ENCODE measurements at regions not wholly inside any gene's neighbourhood (a gene's known extent, or its start where the extent isn't known, plus 50 kb on each side); places are given as distances from the start of the nearest gene placed in this dataset.

DNA sequence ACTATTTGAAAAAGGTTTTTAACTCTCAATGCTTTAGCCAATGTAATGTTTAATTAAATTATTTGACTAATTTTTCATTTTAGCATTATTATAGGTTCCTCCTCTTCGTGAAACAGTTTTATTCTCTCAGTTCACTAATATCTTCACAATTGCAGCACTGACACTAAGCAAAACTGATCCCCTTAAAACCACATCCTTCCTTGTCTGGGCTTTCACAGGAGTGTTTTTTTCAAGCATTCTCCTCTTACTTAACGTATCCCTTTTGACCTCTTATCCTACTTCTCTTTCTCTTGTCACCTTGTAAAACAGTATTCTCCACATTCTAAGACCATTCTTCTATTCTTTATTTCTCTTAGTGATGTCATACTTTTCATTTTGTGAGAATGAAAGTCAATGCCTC, 112.8 kb downstream of the DSC3 start:
- no peak for ATAC-seq (ENCODE audit: insufficient read depth, low FRiP score)
- H3K27me3 ChIP-seq (ENCODE audit: control insufficient read depth in 3 of 3, insufficient read depth in 3 of 3, low read length in 2 of 3) = no peaks in the 10 kb centered on the region
- H3K36me3 ChIP-seq (ENCODE audit: control insufficient read depth in 4 of 4, insufficient read depth in 4 of 4, low read length in 4 of 4) = no peaks in the 10 kb centered on the region
- no peak overlapping the region for H3K9ac ChIP-seq (ENCODE audit: insufficient read depth in 1 of 2, low read length in 2 of 2)
- no peaks in the 10 kb centered on the region for H3K9me3 ChIP-seq (ENCODE audit: control insufficient read depth in 4 of 4, insufficient read depth in 3 of 4, low read length in 3 of 4)
- no peaks in the 10 kb centered on the region for H3K4me1 ChIP-seq (ENCODE audit: control insufficient read depth in 5 of 5, insufficient read depth in 5 of 5, low read length in 5 of 5)
- 26 to 55% methylated on average over 2 of the region's 2 CpGs for WGBS, 2 donors
- H3K27ac ChIP-seq (ENCODE audit: low read depth in 1 of 2, low read length in 1 of 2) = no peak overlapping the region
- DNase-seq = no peak
- H3K4me3 ChIP-seq = no peak overlapping the region
- TF ChIP-seq, protein P1, sequence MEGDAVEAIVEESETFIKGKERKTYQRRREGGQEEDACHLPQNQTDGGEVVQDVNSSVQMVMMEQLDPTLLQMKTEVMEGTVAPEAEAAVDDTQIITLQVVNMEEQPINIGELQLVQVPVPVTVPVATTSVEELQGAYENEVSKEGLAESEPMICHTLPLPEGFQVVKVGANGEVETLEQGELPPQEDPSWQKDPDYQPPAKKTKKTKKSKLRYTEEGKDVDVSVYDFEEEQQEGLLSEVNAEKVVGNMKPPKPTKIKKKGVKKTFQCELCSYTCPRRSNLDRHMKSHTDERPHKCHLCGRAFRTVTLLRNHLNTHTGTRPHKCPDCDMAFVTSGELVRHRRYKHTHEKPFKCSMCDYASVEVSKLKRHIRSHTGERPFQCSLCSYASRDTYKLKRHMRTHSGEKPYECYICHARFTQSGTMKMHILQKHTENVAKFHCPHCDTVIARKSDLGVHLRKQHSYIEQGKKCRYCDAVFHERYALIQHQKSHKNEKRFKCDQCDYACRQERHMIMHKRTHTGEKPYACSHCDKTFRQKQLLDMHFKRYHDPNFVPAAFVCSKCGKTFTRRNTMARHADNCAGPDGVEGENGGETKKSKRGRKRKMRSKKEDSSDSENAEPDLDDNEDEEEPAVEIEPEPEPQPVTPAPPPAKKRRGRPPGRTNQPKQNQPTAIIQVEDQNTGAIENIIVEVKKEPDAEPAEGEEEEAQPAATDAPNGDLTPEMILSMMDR (IDR thresholded peaks at IDR 0.05; ENCODE audit: control extremely low read depth, extremely low read depth) = no peak

DNA sequence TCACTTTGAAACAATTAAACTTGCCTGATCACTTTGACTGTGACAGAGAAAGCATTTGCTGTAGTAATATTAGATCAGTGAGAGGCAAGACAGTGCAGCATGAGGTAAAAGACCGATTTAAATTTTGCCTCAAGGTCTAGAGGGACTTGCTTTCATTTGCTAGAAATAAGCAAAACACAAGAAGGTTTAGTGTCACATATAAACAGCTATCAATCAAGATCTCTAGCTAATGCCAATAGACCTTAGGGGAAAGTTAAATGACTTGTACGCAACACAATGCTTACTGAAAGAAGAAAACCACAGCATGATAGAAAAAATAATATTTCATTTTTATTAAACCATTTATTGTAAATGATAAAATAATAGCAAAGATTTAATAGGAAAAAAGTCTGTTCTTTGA, 113.5 kb downstream of the DSC3 start:
- Histone ChIP-seq H3K4me3 (no peak overlapping the region), H3K27ac (ENCODE audit: low read depth in 1 of 2, low read length in 1 of 2) (no peak overlapping the region), H3K4me1 (ENCODE audit: control insufficient read depth in 5 of 5, insufficient read depth in 5 of 5, low read length in 5 of 5) (no peaks in the 10 kb centered on the region), H3K27me3 (ENCODE audit: control insufficient read depth in 3 of 3, insufficient read depth in 3 of 3, low read length in 2 of 3) (no peaks in the 10 kb centered on the region), H3K9ac (ENCODE audit: insufficient read depth in 1 of 2, low read length in 2 of 2) (no peak overlapping the region), H3K36me3 (ENCODE audit: control insufficient read depth in 4 of 4, insufficient read depth in 4 of 4, low read length in 4 of 4) (no peaks in the 10 kb centered on the region), H3K9me3 (ENCODE audit: control insufficient read depth in 4 of 4, insufficient read depth in 3 of 4, low read length in 3 of 4) (no peaks in the 10 kb centered on the region)
- TF ChIP-seq, protein P1 (IDR thresholded peaks at IDR 0.05; ENCODE audit: control extremely low read depth, extremely low read depth) = no peak
- no peak for DNase-seq
- 63 to 75% methylated on average over 2 of the region's 2 CpGs for WGBS, 2 donors
- ATAC-seq (ENCODE audit: insufficient read depth, low FRiP score) = no peak

DNA sequence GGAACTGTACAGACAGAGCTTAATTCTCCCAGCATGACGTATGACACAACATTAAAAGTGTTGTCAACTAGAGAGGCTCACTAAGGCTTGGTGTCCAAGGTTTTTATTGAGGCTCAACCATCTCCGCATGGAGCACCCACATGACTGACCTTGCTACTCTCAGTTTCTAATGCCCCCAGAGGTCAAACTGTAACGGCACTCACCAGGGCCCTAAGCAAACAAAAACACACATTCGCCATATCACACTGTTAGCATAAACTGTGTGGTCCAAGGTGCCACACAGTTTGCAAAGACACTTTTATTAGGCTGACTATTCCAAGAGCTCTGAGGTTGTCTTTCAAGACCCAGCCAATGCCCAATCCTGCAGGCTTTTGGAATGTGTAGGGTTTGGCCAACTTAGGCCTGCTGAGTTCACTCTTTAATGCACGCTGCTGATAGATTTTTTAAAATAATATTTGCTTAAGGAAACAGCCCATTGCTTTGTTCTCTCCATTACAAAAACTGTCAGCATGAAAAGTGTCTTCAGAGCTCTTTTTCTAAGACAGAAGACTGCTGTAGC, 114.9 kb downstream of the DSC3 start:
- TF ChIP-seq, protein P1 (IDR thresholded peaks at IDR 0.05; ENCODE audit: control extremely low read depth, extremely low read depth) = no peak
- H3K36me3 ChIP-seq (ENCODE audit: control insufficient read depth in 4 of 4, insufficient read depth in 4 of 4, low read length in 4 of 4) = no peaks in the 10 kb centered on the region
- DNase-seq = no peak
- H3K27me3 ChIP-seq (ENCODE audit: control insufficient read depth in 3 of 3, insufficient read depth in 3 of 3, low read length in 2 of 3) = no peaks in the 10 kb centered on the region
- no peak overlapping the region for H3K27ac ChIP-seq (ENCODE audit: low read depth in 1 of 2, low read length in 1 of 2)
- ATAC-seq (ENCODE audit: insufficient read depth, low FRiP score) = no peak
- H3K4me1 ChIP-seq (ENCODE audit: control insufficient read depth in 5 of 5, insufficient read depth in 5 of 5, low read length in 5 of 5) = no peaks in the 10 kb centered on the region
- H3K4me3 ChIP-seq = no peak overlapping the region
- WGBS, 2 donors = 80 to 81% methylated on average over 5 of the region's 5 CpGs
- H3K9ac ChIP-seq (ENCODE audit: insufficient read depth in 1 of 2, low read length in 2 of 2) = no peak overlapping the region
- H3K9me3 ChIP-seq (ENCODE audit: control insufficient read depth in 4 of 4, insufficient read depth in 3 of 4, low read length in 3 of 4) = no peaks in the 10 kb centered on the region

DNA sequence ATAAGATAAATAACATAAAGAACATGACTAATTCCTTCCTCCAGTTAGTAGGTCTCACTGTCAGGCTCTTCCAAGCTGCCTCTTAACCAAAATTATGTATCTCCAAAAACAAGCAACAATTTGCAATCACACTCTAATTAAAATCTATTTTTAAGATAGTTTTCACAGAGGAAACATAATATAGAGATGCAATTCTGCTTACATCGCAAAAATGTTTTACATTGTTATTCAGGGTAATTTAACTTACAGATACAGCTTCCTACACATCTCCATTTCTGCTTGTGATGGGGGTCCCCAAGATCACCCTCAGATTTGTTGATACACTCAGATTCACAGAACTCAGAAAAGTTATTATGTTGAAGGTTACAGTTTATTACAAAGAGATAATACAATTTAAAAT, 115.5 kb downstream of the DSC3 start:
- no peak overlapping the region for H3K27ac ChIP-seq (ENCODE audit: low read depth in 1 of 2, low read length in 1 of 2)
- TF ChIP-seq, protein P1 (IDR thresholded peaks at IDR 0.05; ENCODE audit: control extremely low read depth, extremely low read depth) = no peak
- ATAC-seq (ENCODE audit: insufficient read depth, low FRiP score) (no peak), DNase-seq (no peak)
- H3K27me3 ChIP-seq (ENCODE audit: control insufficient read depth in 3 of 3, insufficient read depth in 3 of 3, low read length in 2 of 3) = no peaks in the 10 kb centered on the region
- no peaks in the 10 kb centered on the region for H3K9me3 ChIP-seq (ENCODE audit: control insufficient read depth in 4 of 4, insufficient read depth in 3 of 4, low read length in 3 of 4)
- no peak overlapping the region for H3K9ac ChIP-seq (ENCODE audit: insufficient read depth in 1 of 2, low read length in 2 of 2)
- no peak overlapping the region for H3K4me3 ChIP-seq
- H3K4me1 ChIP-seq (ENCODE audit: control insufficient read depth in 5 of 5, insufficient read depth in 5 of 5, low read length in 5 of 5) = no peaks in the 10 kb centered on the region
- WGBS, 2 donors = 92 to 100% methylated on average over 1 of the region's 1 CpG
- H3K36me3 ChIP-seq (ENCODE audit: control insufficient read depth in 4 of 4, insufficient read depth in 4 of 4, low read length in 4 of 4) = no peaks in the 10 kb centered on the region

Data from lung (tissue), 11 donors.